ENCODE measurements at regions not wholly inside any gene's neighbourhood (a gene's known extent, or its start where the extent isn't known, plus 50 kb on each side); places are given as distances from the start of the nearest gene placed in this dataset.

DNA sequence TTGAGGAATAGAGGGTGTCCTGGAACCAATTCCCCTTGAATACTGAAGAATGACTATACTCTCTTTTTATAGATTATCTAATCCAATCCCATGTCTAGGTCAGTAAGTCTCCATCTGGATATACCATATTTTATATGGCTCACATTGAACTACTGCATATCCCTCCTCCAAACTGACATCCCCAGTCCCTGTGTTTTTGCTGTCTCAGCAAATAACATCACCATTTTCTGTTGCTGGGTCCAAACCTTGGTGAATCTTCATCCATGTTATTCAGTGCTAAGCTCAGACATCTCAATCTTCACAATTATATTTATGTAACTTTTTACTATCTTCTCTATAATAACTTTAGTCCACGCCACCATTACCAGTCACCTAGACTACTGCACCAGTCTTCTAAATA, 269.6 kb upstream of the CNTNAP4 start:
- no peak for ATAC-seq
- no peak for DNase-seq
- Histone ChIP-seq H3K27ac (no peak overlapping the region), H3K9me3 (no peaks in the 10 kb centered on the region), H3K27me3 (no peaks in the 10 kb centered on the region), H3K4me1 (no peaks in the 10 kb centered on the region), H3K4me3 (no peak overlapping the region), H3K36me3 (no peaks in the 10 kb centered on the region)
- no peak for TF ChIP-seq CTCF (IDR thresholded peaks at IDR 0.05)
- intact Hi-C loops (cut with DNase I), result loop anchor here in 1 of 10 donors (10.0 kb wide), 1 partner anchor 63 kb away; no protein-coding TSS in a partner anchor
- 83 to 89% methylated on average over 1 of the region's 1 CpG for WGBS, 2 donors

- no peak for ATAC-seq
- 76 to 79% methylated on average over 2 of the region's 2 CpGs for WGBS, 2 donors
- no peak overlapping the region for H3K27ac ChIP-seq
- intact Hi-C loops (cut with DNase I), result no loop called here
- no peaks in the 10 kb centered on the region for H3K36me3 ChIP-seq
- no peak for TF ChIP-seq CTCF (IDR thresholded peaks at IDR 0.05)
- H3K27me3 ChIP-seq, result no peaks in the 10 kb centered on the region
- H3K9me3 ChIP-seq, result peaks cover 0 to 10% (median 0%) of the 10 kb centered on the region in 11 donors
- H3K4me1 ChIP-seq, result no peaks in the 10 kb centered on the region
- H3K4me3 ChIP-seq, result no peak overlapping the region
- no peak for DNase-seq
Observed at GRCh38 chr16:76023835-76024234, 253.4 kb upstream of the CNTNAP4 start.

GRCh38 chr16:76035689-76036088, 241.5 kb upstream of the CNTNAP4 start:
- H3K27me3 ChIP-seq, result no peaks in the 10 kb centered on the region
- H3K36me3 ChIP-seq, result no peaks in the 10 kb centered on the region
- DNase-seq (no peak), ATAC-seq (no peak)
- WGBS, 2 donors, result 40 to 46% methylated on average over 2 of the region's 2 CpGs
- peaks cover 0 to 32% (median 7%) of the 10 kb centered on the region in 11 donors for H3K9me3 ChIP-seq
- no peak overlapping the region for H3K27ac ChIP-seq
- no peak for TF ChIP-seq CTCF (IDR thresholded peaks at IDR 0.05)
- H3K4me1 ChIP-seq, result no peaks in the 10 kb centered on the region
- intact Hi-C loops (cut with DNase I), result no loop called here
- no peak overlapping the region for H3K4me3 ChIP-seq

GRCh38 chr16:76038097-76038496, 239.1 kb upstream of the CNTNAP4 start:
- Histone ChIP-seq H3K27me3 (no peaks in the 10 kb centered on the region), H3K4me3 (no peak overlapping the region), H3K4me1 (no peaks in the 10 kb centered on the region), H3K9me3 (peaks cover 0 to 32% (median 7%) of the 10 kb centered on the region in 11 donors), H3K27ac (no peak overlapping the region), H3K36me3 (no peaks in the 10 kb centered on the region)
- intact Hi-C loops (cut with DNase I), result no loop called here
- 65 to 77% methylated on average over 1 of the region's 1 CpG for WGBS, 2 donors
- TF ChIP-seq CTCF (IDR thresholded peaks at IDR 0.05), result no peak
- DNase-seq (no peak), ATAC-seq (no peak)
